ENCODE measurements at regions not wholly inside any gene's neighbourhood (a gene's known extent, or its start where the extent isn't known, plus 50 kb on each side); places are given as distances from the start of the nearest gene placed in this dataset.

- no peak for DNase-seq
Observed at GRCh38 chrX:78213331-78213730, 73.9 kb upstream of the TAF9B start.

- peak; percentile 0 for DNase-seq
Observed at GRCh38 chrX:78199851-78200250, 60.4 kb upstream of the TAF9B start.

Measured in midbrain (tissue), 1 donor.